ENCODE measurements at regions not wholly inside any gene's neighbourhood (a gene's known extent, or its start where the extent isn't known, plus 50 kb on each side); places are given as distances from the start of the nearest gene placed in this dataset.

DNA sequence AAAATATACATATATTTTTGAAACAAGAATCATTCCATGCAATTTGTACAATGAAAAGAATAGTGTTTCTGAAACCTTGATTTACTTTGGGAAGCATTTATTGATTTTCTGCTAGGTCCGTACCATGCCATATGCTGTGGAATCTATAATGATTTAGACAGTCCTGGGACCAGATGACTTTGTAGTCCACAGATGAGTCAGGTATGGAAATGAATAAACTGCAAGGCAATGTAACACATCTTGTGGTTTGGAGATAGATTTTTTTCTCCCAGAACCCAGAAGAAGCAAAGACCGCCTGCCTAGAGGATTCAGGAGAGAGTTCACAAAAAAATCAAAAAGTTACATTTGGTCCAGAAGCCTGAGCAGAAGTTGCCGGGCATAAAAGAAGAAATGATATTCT is 190.4 kb downstream of the GPR37 start:
- TF ChIP-seq, protein P1, sequence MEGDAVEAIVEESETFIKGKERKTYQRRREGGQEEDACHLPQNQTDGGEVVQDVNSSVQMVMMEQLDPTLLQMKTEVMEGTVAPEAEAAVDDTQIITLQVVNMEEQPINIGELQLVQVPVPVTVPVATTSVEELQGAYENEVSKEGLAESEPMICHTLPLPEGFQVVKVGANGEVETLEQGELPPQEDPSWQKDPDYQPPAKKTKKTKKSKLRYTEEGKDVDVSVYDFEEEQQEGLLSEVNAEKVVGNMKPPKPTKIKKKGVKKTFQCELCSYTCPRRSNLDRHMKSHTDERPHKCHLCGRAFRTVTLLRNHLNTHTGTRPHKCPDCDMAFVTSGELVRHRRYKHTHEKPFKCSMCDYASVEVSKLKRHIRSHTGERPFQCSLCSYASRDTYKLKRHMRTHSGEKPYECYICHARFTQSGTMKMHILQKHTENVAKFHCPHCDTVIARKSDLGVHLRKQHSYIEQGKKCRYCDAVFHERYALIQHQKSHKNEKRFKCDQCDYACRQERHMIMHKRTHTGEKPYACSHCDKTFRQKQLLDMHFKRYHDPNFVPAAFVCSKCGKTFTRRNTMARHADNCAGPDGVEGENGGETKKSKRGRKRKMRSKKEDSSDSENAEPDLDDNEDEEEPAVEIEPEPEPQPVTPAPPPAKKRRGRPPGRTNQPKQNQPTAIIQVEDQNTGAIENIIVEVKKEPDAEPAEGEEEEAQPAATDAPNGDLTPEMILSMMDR (IDR thresholded peaks at IDR 0.05): no peak
- TF ChIP-seq POLR2A (IDR thresholded peaks at IDR 0.05): no peak
